Lower leg skin (tissue), 4 donors: ENCODE measurements at regions not wholly inside any gene's neighbourhood (a gene's known extent, or its start where the extent isn't known, plus 50 kb on each side); places are given as distances from the start of the nearest gene placed in this dataset.
"Not testable (repeated sequence)": the region's sequence is repeated elsewhere in the genome, so short reads cannot be mapped to it uniquely, and the experiment has no call there.

Experiments used
- DNase-seq, 2 donors: peaks; one replicate each; pipeline ENCODE4 v3.0.0-alpha.2; 2019; ENCODE audit warnings: low spot score in 2 of 2
- H3K4me3 ChIP-seq: fragments of 200-600 bp; sonication (generic); 2 replicates; pipeline ENCODE4 v1.5.1; 2017; ENCODE audit warnings: mild to moderate bottlenecking, low read depth; ENCODE audit not compliant: poor library complexity, severe bottlenecking
- POLR2A ChIP-seq, 2 donors: fragments of 450-650 bp; IDR thresholded peaks; one replicate each; pipeline ENCODE4 v1.6.1; 2016 to 2017; ENCODE audit warnings: antibody characterized with exemption in 2 of 2, mild to moderate bottlenecking in 1 of 2, moderate library complexity in 1 of 2
- WGBS, 2 donors: methylation state at CpG; one replicate each; pipeline ENCODE4 v1.1.5; 2018; 5-methylcytosine and 5-hydroxymethylcytosine counted together
- intact Hi-C: fragments of 100-400 bp; cut with DNase I; formaldehyde crosslinking; loops from one replicate; pipeline ENCODE4 v1.15.0; 2023; ENCODE audit warnings: low total_unique reads
- TF ChIP-seq, protein P1 (sequence below), 3 donors: fragments of 450-650 bp; IDR thresholded peaks; one replicate each; pipeline ENCODE4 v1.5.1; 2016; ENCODE audit warnings: antibody characterized with exemption in 3 of 3, mild to moderate bottlenecking in 3 of 3, moderate library complexity in 2 of 3

GRCh38 chr9:42377530-42378417 is 194.3 kb downstream of the SPATA31A6 start:
- intact Hi-C loops, DNase-seq, H3K4me3 ChIP-seq: not testable (repeated sequence)
- whole genome bisulfite sequencing, 2 donors: 82 to 84% methylated on average over 23 of the region's 23 CpGs

DNA sequence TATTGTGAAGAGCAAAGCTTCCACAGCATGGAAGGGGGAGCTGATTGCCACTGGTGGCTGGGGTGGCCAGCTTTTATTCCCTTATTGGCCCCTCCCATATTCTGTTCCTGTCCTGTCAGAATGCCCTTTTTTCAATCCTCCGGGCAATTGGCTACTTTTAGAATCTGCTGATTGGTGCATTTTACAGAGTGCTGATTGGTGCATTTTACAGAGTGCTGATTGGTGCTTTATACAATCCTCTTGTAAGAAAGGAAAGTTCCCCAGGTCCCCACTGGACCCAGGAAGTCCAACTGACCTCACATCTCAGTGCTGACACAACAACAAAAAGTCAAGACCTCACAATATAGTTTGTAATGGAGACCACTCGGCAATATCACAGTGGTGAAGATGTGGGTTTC is 195.0 kb downstream of the SPATA31A6 start:
- H3K4me3 ChIP-seq: no peak overlapping the region
- no peak for DNase-seq
- TF ChIP-seq, protein P1, sequence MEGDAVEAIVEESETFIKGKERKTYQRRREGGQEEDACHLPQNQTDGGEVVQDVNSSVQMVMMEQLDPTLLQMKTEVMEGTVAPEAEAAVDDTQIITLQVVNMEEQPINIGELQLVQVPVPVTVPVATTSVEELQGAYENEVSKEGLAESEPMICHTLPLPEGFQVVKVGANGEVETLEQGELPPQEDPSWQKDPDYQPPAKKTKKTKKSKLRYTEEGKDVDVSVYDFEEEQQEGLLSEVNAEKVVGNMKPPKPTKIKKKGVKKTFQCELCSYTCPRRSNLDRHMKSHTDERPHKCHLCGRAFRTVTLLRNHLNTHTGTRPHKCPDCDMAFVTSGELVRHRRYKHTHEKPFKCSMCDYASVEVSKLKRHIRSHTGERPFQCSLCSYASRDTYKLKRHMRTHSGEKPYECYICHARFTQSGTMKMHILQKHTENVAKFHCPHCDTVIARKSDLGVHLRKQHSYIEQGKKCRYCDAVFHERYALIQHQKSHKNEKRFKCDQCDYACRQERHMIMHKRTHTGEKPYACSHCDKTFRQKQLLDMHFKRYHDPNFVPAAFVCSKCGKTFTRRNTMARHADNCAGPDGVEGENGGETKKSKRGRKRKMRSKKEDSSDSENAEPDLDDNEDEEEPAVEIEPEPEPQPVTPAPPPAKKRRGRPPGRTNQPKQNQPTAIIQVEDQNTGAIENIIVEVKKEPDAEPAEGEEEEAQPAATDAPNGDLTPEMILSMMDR (IDR thresholded peaks at IDR 0.05): no peak
- no peak for TF ChIP-seq POLR2A (IDR thresholded peaks at IDR 0.05)
- intact Hi-C loops: no loop called here
- 93 to 94% methylated on average over 2 of the region's 2 CpGs for WGBS, 2 donors

- 18 to 29% methylated on average over 1 of the region's 1 CpG for WGBS, 2 donors
- H3K4me3 ChIP-seq, DNase-seq, intact Hi-C loops: not testable (repeated sequence)
Observed at GRCh38 chr9:42379602-42380001, 196.1 kb downstream of the SPATA31A6 start.

GRCh38 chr9:42384585-42384984 is 201.1 kb downstream of the SPATA31A6 start:
- intact Hi-C loops, H3K4me3 ChIP-seq, DNase-seq: not testable (repeated sequence)
- WGBS, 2 donors: 95 to 96% methylated on average over 24 of the region's 24 CpGs

DNA sequence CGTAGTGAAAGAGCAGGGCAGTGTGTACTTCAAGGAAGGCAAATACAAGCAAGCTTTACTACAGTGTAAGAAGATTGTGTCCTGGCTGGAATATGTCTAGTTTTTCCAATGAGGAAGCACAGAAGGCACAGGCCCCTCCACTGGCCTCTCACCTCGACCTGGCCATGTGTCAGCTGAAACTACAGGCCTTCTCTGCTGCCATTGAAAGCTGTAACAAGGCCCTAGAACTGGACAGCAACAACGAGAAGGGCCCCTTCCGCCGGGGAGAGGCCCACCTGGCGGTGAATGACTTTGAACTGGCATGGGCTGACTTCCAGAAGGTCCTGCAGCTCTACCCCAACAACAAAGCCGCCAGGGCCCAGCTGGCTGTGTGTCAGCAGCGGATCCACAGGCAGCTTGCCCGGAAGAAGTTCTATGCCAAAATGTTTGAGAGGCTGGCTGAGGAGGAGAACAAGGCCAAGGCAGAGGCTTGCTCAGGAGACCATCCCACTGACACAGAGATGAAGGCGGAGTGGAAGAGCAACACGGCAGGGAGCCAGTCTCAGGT is 202.2 kb downstream of the SPATA31A6 start:
- DNase-seq, H3K4me3 ChIP-seq, intact Hi-C loops: not testable (repeated sequence)
- WGBS, 2 donors: 71% methylated on average over 9 of the region's 11 CpGs

DNA sequence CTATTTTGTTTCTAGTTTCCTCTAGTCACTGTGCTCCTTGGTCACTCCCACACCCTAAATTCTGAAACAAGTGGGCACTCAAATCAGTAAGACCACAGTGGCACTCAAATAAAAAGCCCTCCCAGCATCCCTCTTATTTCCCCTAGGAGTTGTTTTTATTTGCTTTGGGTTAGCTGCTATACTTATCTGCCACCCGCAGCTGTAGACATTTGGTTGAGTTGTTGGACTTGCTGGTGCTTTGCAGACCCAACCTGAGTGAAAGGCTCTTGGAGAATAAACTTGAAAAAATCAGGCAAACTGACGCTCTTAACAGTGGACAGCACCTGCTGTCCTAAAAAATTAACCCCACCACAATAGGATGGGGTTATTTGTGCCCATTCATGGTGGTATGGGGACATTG is 203.0 kb downstream of the SPATA31A6 start:
- TF ChIP-seq, protein P1 (IDR thresholded peaks at IDR 0.05): no peak
- no peak for TF ChIP-seq POLR2A (IDR thresholded peaks at IDR 0.05)
- intact Hi-C loops: no loop called here
- DNase-seq: no peak
- 63 to 67% methylated on average over 2 of the region's 2 CpGs for WGBS, 2 donors
- H3K4me3 ChIP-seq: no peak overlapping the region

DNA sequence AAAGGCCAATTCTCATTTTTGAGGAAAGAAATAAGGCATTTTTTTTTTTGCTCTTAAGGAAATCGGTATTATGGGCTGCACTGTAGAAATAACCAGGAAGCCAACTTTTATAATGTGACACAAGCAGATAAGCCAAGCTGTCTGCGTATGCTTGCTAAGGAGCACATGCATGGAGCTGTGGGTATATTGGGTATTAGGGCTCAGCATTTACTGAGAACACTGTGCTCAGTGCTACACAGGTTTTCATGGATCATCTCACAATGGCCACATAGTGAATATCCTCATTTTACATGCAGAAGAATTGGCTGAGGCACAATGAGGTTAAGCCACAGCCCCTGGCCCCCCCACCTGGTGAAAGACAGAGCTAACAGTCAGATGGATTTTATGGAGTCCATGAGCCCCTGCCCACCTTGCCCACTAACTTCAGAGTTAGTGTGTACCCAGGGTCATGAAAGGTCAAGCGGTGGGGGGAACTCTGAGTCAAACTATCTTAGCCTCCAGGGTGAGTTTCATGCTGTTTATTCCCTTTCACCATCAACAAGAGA is 204.8 kb downstream of the SPATA31A6 start:
- DNase-seq: no peak
- intact Hi-C loops: no loop called here
- WGBS, 2 donors: 89 to 91% methylated on average over 3 of the region's 3 CpGs
- TF ChIP-seq POLR2A (IDR thresholded peaks at IDR 0.05): no peak
- no peak overlapping the region for H3K4me3 ChIP-seq

DNA sequence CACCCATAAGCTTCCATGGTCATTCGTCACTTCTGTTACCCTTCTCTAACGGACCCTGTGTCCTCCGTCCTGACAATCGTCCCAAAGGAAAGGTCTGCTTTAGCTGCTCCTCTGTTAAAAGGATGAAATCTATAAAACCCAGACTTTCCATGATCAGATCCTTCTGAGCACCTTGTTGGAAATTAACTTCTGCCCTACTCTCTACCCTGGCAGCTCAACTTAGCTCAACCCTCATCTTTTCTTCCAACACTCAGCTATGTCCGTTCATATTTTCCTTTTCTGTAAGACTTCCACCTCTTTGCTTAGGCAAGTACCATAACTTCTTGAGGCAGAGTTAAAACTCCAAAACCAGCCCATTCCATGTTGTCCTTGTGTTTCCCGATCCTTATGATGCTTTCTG is 205.4 kb downstream of the SPATA31A6 start:
- intact Hi-C loops: no loop called here
- WGBS, 2 donors: 74 to 75% methylated on average over 6 of the region's 6 CpGs
- TF ChIP-seq POLR2A (IDR thresholded peaks at IDR 0.05): no peak
- TF ChIP-seq, protein P1 (IDR thresholded peaks at IDR 0.05): no peak

DNA sequence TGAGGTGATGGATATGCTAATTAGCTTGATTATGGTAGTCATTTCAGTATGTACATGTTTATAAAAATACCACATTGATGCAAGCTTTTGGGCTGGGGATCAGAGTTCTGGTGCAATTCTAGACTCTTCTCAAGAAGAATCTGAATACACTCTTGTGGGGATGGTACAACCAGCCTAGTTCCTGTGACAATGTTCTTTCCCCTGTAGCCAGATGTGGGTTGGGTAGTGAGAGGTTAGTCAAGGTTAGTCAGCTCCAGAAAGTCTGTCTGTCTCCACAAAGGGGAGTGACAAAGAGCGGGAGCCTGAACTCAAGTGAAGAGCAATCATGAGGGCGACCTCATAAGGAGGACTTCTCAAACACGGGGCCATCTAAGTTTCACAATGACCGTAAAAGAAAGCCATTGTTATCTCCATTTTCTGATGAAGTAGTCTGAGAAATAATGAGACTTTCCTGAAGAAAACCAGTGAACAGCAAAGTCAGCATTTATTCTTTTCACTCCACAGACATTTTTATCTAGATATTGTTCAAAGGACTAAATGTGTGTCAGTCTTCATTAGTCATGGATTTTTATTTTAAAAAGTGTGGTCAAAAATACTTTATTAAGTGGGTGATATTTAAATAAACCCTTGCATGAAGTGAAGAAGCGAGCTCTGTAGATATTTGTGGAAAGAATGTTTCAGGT is 209.5 kb downstream of the SPATA31A6 start:
- WGBS, 2 donors: 88 to 91% methylated on average over 5 of the region's 5 CpGs
- intact Hi-C loops, DNase-seq, H3K4me3 ChIP-seq: not testable (repeated sequence)

More for the DNA sequence above, 205.4 kb downstream of the SPATA31A6 start:
- DNase-seq: no peak
- no peak overlapping the region for H3K4me3 ChIP-seq
